OCI-LY7 (cell line): ENCODE measurements at regions not wholly inside any gene's neighbourhood (a gene's known extent, or its start where the extent isn't known, plus 50 kb on each side); places are given as distances from the start of the nearest gene placed in this dataset.

ENCODE experiments used
- CTCF ChIP-seq: fragments of 200-600 bp; sonication (generic); conservative IDR thresholded peaks from 2 replicates; pipeline ENCODE4 v1.5.1; 2014; ENCODE audit warnings: mild to moderate bottlenecking, antibody characterized with exemption, low read length, moderate library complexity, mixed read lengths
- EZH2phosphoT487 ChIP-seq: fragments of 200-600 bp; sonication (generic); IDR thresholded peaks from 2 replicates; pipeline ENCODE4 v1.6.1; 2018; ENCODE audit warnings: low read depth, borderline replicate concordance, mild to moderate bottlenecking, mixed run types, antibody characterized with exemption, low read length, moderate library complexity, mixed read lengths

- TF ChIP-seq CTCF = no peak
- no peak for TF ChIP-seq EZH2phosphoT487
These were observed 194.3 kb downstream of the HAUS1 start for GRCh38 chr18:46298511-46298910.
